H1 (cell line): ENCODE measurements at regions not wholly inside any gene's neighbourhood (a gene's known extent, or its start where the extent isn't known, plus 50 kb on each side); places are given as distances from the start of the nearest gene placed in this dataset.

Experiments
- BCL11A ChIP-seq, 2 experiments: IDR thresholded peaks; one replicate each; pipeline ENCODE4 v1.6.1; 2011; ENCODE audit warnings: low read depth in 2 of 2, low read length in 2 of 2, mild to moderate bottlenecking in 2 of 2
- MAFK ChIP-seq: IDR thresholded peaks from 2 replicates; pipeline ENCODE4 v1.6.1; 2012; ENCODE audit warnings: low read depth, mild to moderate bottlenecking, improper control_type of control experiment, low read length
- SIN3A ChIP-seq, 2 experiments: IDR thresholded peaks in 1 of 2; conservative IDR thresholded peaks in 1 of 2; 2 replicates each; pipeline ENCODE4 v1.6.1; 2011 to 2012; ENCODE audit warnings: low read length in 2 of 2, improper control_type of control experiment in 1 of 2, low read depth in 1 of 2, mild to moderate bottlenecking in 1 of 2
- SRF ChIP-seq: IDR thresholded peaks from 2 replicates; pipeline ENCODE4 v1.6.1; 2011; ENCODE audit warnings: mild to moderate bottlenecking, low read depth, low read length, moderate library complexity

GRCh38 chr6:3515669-3516068 is 58.8 kb upstream of the SLC22A23 start (continued):
- TF ChIP-seq BCL11A (IDR thresholded peaks at IDR 0.05; ENCODE audit: low read depth in 2 of 2, low read length in 2 of 2) = no peak
- TF ChIP-seq MAFK = no peak
- no peak for TF ChIP-seq SIN3A (conservative IDR thresholded peaks at IDR 0.05 in 1 of 2, IDR thresholded peaks at IDR 0.05 in 1 of 2; ENCODE audit: low read depth in 1 of 2, low read length in 2 of 2)
- no peak for TF ChIP-seq SRF
